ENCODE measurements at regions not wholly inside any gene's neighbourhood (a gene's known extent, or its start where the extent isn't known, plus 50 kb on each side); places are given as distances from the start of the nearest gene placed in this dataset. TPM values are rescaled to one million over a fixed set of nuclear protein-coding genes. Genes with fewer than 3 reads are reported as not detected.

DNA sequence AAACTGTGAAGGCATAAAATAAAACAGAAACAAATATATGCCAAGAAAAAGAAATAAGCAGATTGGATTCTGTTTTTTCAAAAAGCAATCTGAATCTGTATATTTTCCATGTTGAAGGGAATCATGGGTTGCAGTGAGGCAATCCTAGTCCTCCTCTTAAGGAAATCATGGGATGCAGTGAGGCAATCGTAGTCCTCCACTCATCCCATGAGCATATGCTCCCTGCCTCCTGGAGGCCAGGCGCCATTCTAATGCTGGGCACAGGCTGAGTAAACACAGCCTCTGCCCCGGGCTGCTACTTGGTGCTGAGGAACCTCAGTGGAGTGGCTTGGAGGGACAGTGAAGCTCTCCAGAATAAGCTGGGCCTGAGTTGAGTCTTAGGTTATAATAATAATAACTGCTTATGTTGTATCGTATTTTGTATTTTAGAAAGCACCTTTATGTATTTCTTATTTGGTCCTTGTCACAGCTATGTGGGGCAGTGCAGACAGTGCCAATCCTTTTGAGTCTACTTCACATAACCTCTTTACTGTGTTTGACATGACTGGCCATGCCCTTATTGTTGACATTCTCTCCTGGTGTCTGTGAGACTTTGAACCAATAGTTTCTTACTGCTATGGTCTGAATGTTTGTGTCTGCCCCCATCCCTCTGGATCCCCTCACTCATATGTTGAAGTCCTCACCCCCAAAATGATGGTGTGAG is 56.6 kb upstream of the CITED2 start:
- DNase-seq (ENCODE audit: low read depth): no peak

DNA sequence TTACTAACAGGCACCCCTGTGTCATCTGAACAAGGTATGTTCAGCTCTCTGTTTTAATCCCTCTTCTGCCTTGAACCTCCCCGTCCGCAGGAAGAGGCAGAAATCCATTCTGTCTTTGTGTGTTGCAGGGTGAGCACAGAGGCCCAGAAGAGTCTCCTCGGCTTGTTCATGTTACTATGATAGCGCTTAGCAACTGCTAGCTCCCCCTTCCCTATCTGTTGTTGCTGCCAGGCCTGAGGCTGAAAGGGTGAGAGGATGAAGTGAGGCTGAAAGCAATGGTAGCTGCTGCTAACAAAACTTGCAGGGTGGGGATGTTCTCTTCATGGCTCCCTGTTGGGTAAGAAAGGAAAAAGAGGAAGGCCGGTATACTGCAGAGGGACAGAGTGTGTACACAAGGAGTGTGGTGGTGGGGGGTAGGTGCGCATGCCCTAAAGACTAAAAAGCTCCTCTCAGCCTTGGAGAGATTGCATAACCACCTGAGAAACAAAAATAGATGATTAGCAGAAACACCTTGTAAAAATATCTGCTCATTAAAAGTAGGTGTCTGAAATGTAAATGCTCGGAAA is 55.2 kb upstream of the CITED2 start:
- TF ChIP-seq, protein P1, sequence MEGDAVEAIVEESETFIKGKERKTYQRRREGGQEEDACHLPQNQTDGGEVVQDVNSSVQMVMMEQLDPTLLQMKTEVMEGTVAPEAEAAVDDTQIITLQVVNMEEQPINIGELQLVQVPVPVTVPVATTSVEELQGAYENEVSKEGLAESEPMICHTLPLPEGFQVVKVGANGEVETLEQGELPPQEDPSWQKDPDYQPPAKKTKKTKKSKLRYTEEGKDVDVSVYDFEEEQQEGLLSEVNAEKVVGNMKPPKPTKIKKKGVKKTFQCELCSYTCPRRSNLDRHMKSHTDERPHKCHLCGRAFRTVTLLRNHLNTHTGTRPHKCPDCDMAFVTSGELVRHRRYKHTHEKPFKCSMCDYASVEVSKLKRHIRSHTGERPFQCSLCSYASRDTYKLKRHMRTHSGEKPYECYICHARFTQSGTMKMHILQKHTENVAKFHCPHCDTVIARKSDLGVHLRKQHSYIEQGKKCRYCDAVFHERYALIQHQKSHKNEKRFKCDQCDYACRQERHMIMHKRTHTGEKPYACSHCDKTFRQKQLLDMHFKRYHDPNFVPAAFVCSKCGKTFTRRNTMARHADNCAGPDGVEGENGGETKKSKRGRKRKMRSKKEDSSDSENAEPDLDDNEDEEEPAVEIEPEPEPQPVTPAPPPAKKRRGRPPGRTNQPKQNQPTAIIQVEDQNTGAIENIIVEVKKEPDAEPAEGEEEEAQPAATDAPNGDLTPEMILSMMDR (IDR thresholded peaks at IDR 0.05; ENCODE audit: insufficient read depth, low read length): no peak
- DNase-seq (ENCODE audit: low read depth): no peak
- H3K4me3 ChIP-seq (ENCODE audit: low read depth, low read length): no peak overlapping the region

More for the DNA sequence above, 56.6 kb upstream of the CITED2 start:
- no peak overlapping the region for H3K4me3 ChIP-seq (ENCODE audit: low read depth, low read length)
- TF ChIP-seq, protein P1 (IDR thresholded peaks at IDR 0.05; ENCODE audit: insufficient read depth, low read length): no peak

DNA sequence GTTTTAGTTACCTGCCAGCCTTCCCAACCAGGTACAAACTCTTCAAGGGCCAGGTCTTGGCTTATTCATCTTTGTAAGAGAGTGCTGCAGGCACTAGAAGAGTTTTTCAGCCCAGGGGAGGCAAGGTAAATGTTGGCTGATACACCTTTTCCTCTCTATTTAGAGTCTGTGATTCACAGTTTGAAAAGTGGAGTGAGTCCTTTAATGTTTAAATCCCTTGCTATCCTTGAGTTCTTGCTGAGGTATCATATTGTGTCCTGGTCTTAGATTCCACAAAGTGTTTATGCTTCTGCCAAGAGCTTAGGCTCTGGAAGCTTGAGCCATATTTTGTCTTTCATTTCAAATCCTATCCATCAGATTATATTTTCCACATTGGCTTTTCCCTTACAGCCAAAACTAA is 52.8 kb upstream of the CITED2 start:
- TF ChIP-seq, protein P1 (IDR thresholded peaks at IDR 0.05; ENCODE audit: insufficient read depth, low read length): no peak
- DNase-seq (ENCODE audit: low read depth): no peak

DNA sequence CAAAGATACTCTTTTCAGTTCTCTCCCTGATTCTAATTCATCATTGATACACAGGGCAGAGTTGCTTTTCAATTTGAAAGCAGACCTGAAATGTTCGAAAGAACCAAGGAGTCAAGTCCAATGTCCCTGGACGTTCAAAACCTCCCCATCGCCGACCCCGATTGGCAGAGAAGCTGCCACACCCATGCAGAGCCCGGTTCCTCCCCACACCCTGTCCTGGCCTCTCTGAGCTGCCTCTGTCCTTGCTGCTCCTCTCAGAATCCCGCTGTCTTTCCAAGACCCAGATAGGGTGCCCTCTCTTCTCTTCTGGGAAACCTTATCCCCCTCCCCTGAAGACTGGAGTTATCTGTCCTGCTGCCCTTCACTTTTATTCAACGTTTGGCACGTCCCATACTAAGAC is 52.3 kb upstream of the CITED2 start:
- TF ChIP-seq, protein P1 (IDR thresholded peaks at IDR 0.05; ENCODE audit: insufficient read depth, low read length): no peak
- H3K4me3 ChIP-seq (ENCODE audit: low read depth, low read length): no peak overlapping the region
- no peak for DNase-seq (ENCODE audit: low read depth)

More for the DNA sequence above, 52.8 kb upstream of the CITED2 start:
- no peak overlapping the region for H3K4me3 ChIP-seq (ENCODE audit: low read depth, low read length)

DNA sequence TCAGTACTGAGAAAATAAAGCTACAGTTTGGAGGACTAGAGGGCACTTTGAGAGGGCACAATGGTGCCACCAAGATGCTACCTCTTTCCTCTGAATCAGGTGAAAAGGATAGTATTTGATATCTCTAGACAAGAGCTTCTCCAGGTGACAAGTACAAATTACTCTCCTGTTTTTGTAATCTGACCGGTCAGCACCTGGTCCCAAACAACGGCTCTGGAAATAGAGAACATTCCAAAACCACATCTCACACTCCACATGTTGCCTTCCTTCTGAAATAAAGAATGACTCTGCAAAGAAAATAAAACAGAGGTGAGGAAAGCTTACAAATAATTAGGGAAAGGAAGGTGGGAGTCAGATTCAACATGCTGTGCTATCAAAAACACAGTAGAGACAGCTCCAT is 51.3 kb upstream of the CITED2 start:
- H3K4me3 ChIP-seq (ENCODE audit: low read depth, low read length): no peak overlapping the region
- DNase-seq (ENCODE audit: low read depth): no peak

DNA sequence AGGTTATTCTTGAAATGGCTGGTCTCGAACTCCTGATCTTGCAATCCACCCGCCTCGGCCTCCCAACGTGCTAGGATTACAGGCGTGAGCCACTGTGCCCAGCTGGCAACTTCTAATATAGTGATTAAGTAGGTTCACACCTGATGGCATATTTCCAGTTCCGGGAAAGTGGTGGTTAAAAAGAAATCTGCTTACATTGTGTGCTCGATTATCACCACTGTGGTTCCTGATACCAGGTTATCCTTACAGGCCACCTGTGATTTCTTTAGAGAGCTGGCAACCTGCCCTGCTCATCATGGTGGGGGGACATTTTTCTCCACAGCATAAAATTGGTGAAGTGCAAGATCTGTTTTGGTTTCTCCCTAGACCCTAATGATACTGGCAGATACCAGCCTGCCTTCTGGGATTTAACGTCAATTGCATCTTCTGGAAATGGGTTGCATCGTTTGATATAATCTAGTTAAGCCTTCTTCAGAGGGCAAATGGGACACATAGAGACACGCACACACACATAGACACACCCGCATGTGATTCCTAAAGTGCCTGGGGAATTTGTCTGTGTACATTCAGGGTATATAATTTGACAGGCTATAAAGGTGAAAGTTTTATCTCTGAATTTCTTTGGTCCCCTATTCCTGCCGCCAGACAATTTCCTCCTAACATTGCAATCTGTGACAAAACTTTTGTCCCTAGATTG is 49.7 kb upstream of the CITED2 start:
- no peak overlapping the region for H3K4me3 ChIP-seq (ENCODE audit: low read depth, low read length)
- TF ChIP-seq, protein P1 (IDR thresholded peaks at IDR 0.05; ENCODE audit: insufficient read depth, low read length): no peak
- DNase-seq (ENCODE audit: low read depth): no peak

More for the DNA sequence above, 51.3 kb upstream of the CITED2 start:
- TF ChIP-seq, protein P1 (IDR thresholded peaks at IDR 0.05; ENCODE audit: insufficient read depth, low read length): no peak

Small RNAs in the stretch of these regions (small RNA-seq; reads per million reads assigned to genes)
- gene AL357080.1 (not detected), gene MIR3668 (not detected), gene MIR4465 (not detected), gene RN7SKP106 (not detected), gene RNA5SP220 (not detected)
